IMR-90 (cell line): ENCODE measurements at regions not wholly inside any gene's neighbourhood (a gene's known extent, or its start where the extent isn't known, plus 50 kb on each side); places are given as distances from the start of the nearest gene placed in this dataset.

Source experiments
- ATAC-seq: fragments of 200-7000 bp; cut with Tn5 transposase; 2 replicates; pipeline ENCODE4 v1.9.1; 2020; ENCODE audit warnings: low read depth, mild to moderate bottlenecking, moderate library complexity
- BruUV-seq: library from RNA; stranded (reverse); fragments of 400-500 nt; replicated peaks from 2 replicates; lab custom pipeline; 2021; lab: Mats Ljungman, UMichigan
- CTCF ChIA-PET: fragments of 300-600 bp; formaldehyde crosslinking; extraction: SDS; loops from one replicate; lab custom pipeline; 2021; ENCODE audit warnings: antibody characterized with exemption; lab: Yijun Ruan, JAX
- POLR2A ChIA-PET: fragments of 300-600 bp; sonication (Branson Sonifier 250); formaldehyde crosslinking; loops from one replicate; lab custom pipeline; 2022; ENCODE audit warnings: antibody characterized with exemption; ENCODE audit not compliant: unreplicated experiment; lab: Charles Lee
- DNase-seq: peaks from one replicate; pipeline ENCODE4 v3.0.0; 2013
- H2AFZ ChIP-seq: replicated peaks from 2 replicates; pipeline ENCODE3; 2013; ENCODE audit warnings: low read length, mild to moderate bottlenecking; ENCODE audit not compliant: poor library complexity
- H2AK5ac ChIP-seq: 2 replicates; pipeline ENCODE4 v1.6.1; 2013; ENCODE audit warnings: low read depth, low read length, inconsistent platforms
- H2AK9ac ChIP-seq: replicated peaks from 2 replicates; pipeline ENCODE3; 2013; ENCODE audit warnings: mild to moderate bottlenecking, low read depth, low read length, moderate library complexity; ENCODE audit not compliant: poor library complexity
- H2BK120ac ChIP-seq: 2 replicates; pipeline ENCODE4 v1.6.1; 2013; ENCODE audit warnings: low read depth, low read length, inconsistent platforms
- H2BK15ac ChIP-seq: 3 replicates; pipeline ENCODE4 v1.6.1; 2013; ENCODE audit warnings: low read depth, low read length, inconsistent platforms
- H2BK20ac ChIP-seq: 2 replicates; pipeline ENCODE4 v1.6.1; 2013; ENCODE audit warnings: low read depth, mild to moderate bottlenecking, inconsistent platforms, low read length, moderate library complexity
- H2BK5ac ChIP-seq: 2 replicates; pipeline ENCODE4 v1.6.1; 2013; ENCODE audit warnings: mild to moderate bottlenecking, low read depth, low read length, inconsistent platforms; ENCODE audit not compliant: poor library complexity, severe bottlenecking
- H3K14ac ChIP-seq: replicated peaks from 2 replicates; pipeline ENCODE4 v1.6.1; 2013; ENCODE audit warnings: low read depth, low read length, inconsistent platforms
- H3K18ac ChIP-seq: 2 replicates; pipeline ENCODE4 v1.6.1; 2013; ENCODE audit warnings: low read depth, low read length, control low read depth
- H3K23ac ChIP-seq: 2 replicates; pipeline ENCODE4 v1.6.1; 2013; ENCODE audit warnings: low read depth, low read length, inconsistent platforms
- H3K27ac ChIP-seq: 2 replicates; pipeline ENCODE4 v1.5.1; 2013; ENCODE audit warnings: mild to moderate bottlenecking, control low read depth, low read length; ENCODE audit not compliant: insufficient read depth
- H3K27me3 ChIP-seq: 2 replicates; pipeline ENCODE4 v1.6.1; 2013; ENCODE audit warnings: low read length; ENCODE audit not compliant: control insufficient read depth, insufficient read depth
- H3K36me3 ChIP-seq: 2 replicates; pipeline ENCODE4 v1.6.1; 2013; ENCODE audit warnings: low read length, mixed read lengths; ENCODE audit not compliant: control insufficient read depth, insufficient read depth
- H3K4ac ChIP-seq: 2 replicates; pipeline ENCODE4 v1.6.1; 2013; ENCODE audit warnings: low read depth, low read length, inconsistent platforms
- H3K4me1 ChIP-seq: 2 replicates; pipeline ENCODE4 v1.6.1; 2013; ENCODE audit warnings: low read length, mixed read lengths; ENCODE audit not compliant: control insufficient read depth, insufficient read depth
- H3K4me2 ChIP-seq: 2 replicates; pipeline ENCODE4 v1.6.1; 2013; ENCODE audit warnings: low read depth, mild to moderate bottlenecking, control low read depth, low read length, moderate library complexity
- H3K4me3 ChIP-seq: 2 replicates; pipeline ENCODE4 v1.5.1; 2013; ENCODE audit warnings: low read depth, mild to moderate bottlenecking, control low read depth, low read length, moderate library complexity; ENCODE audit not compliant: insufficient read depth
- H3K56ac ChIP-seq: 2 replicates; pipeline ENCODE4 v1.6.1; 2013; ENCODE audit warnings: low read length, inconsistent platforms; ENCODE audit not compliant: insufficient read depth; ENCODE audit errors: extremely low read depth
- H3K79me1 ChIP-seq, 2 experiments: 2 replicates each; pipeline ENCODE4 v1.6.1; 2013; ENCODE audit warnings: low read length in 2 of 2, inconsistent platforms in 1 of 2, low read depth in 1 of 2
- H3K9ac ChIP-seq: 2 replicates; pipeline ENCODE4 v1.6.1; 2013; ENCODE audit warnings: low read depth, low read length, control low read depth
- H3K9me1 ChIP-seq: 2 replicates; pipeline ENCODE4 v1.6.1; 2013; ENCODE audit warnings: low read length, inconsistent platforms; ENCODE audit not compliant: insufficient read depth
- H3K9me3 ChIP-seq: 2 replicates; pipeline ENCODE4 v1.6.1; 2013; ENCODE audit warnings: low read length; ENCODE audit not compliant: control insufficient read depth, insufficient read depth
- H4K20me1 ChIP-seq: 2 replicates; pipeline ENCODE4 v1.6.1; 2013; ENCODE audit warnings: low read length, inconsistent platforms; ENCODE audit not compliant: insufficient read depth
- H4K5ac ChIP-seq: 2 replicates; pipeline ENCODE4 v1.6.1; 2013; ENCODE audit warnings: mild to moderate bottlenecking, low read depth, low read length, control low read depth
- H4K8ac ChIP-seq, 2 experiments: 2 replicates each; pipeline ENCODE4 v1.6.1; 2013; ENCODE audit warnings: low read depth in 2 of 2, low read length in 2 of 2, control low read depth in 1 of 2, inconsistent platforms in 1 of 2
- H4K91ac ChIP-seq: 2 replicates; pipeline ENCODE4 v1.6.1; 2013; ENCODE audit warnings: low read depth, low read length, inconsistent platforms; ENCODE audit not compliant: insufficient read depth
- CHD1 ChIP-seq: IDR thresholded peaks from 2 replicates; pipeline ENCODE4 v1.6.1; 2012; ENCODE audit warnings: low read depth, low read length, improper control_type of control experiment
- CTCF ChIP-seq: conservative IDR thresholded peaks from 2 replicates; pipeline ENCODE4 v1.5.1; 2012; ENCODE audit warnings: mild to moderate bottlenecking, low read depth, low read length, improper control_type of control experiment
- ELK1 ChIP-seq: fragments of 150-350 bp; IDR thresholded peaks from 2 replicates; pipeline ENCODE4 v1.6.1; 2016; ENCODE audit warnings: low read depth, mild to moderate bottlenecking, low read length, moderate library complexity, borderline replicate concordance
- FOS ChIP-seq: fragments of 150-350 bp; IDR thresholded peaks from 2 replicates; pipeline ENCODE4 v1.6.1; 2016; ENCODE audit warnings: low read depth, low read length
- MAFK ChIP-seq: IDR thresholded peaks from 2 replicates; pipeline ENCODE4 v1.6.1; 2012; ENCODE audit warnings: low read depth, low read length, improper control_type of control experiment
- MAZ ChIP-seq: IDR thresholded peaks from 2 replicates; pipeline ENCODE4 v1.6.1; 2012; ENCODE audit warnings: low read depth, mild to moderate bottlenecking, low read length, improper control_type of control experiment, moderate library complexity, borderline replicate concordance
- MXI1 ChIP-seq: IDR thresholded peaks from 2 replicates; pipeline ENCODE4 v1.6.1; 2012; ENCODE audit warnings: low read depth, mild to moderate bottlenecking, low read length, moderate library complexity, borderline replicate concordance
- NFE2L2 ChIP-seq: fragments of 150-350 bp; IDR thresholded peaks from 2 replicates; pipeline ENCODE4 v1.6.1; 2016; ENCODE audit warnings: low read depth, mild to moderate bottlenecking, low read length
- POLR2A ChIP-seq: IDR thresholded peaks from 2 replicates; pipeline ENCODE4 v1.6.1; 2012; ENCODE audit warnings: mild to moderate bottlenecking, low read depth, low read length
- RAD21 ChIP-seq: IDR thresholded peaks from 2 replicates; pipeline ENCODE4 v1.6.1; 2012; ENCODE audit warnings: low read length, improper control_type of control experiment
- USF2 ChIP-seq: fragments of 150-350 bp; IDR thresholded peaks from 2 replicates; pipeline ENCODE4 v1.6.1; 2017; ENCODE audit warnings: mild to moderate bottlenecking, antibody characterized with exemption, low read length, low read depth
- WGBS, 2 experiments: methylation state at CpG; one replicate each; pipeline versions ENCODE4 v1.1.5 to v1.1.7; 2013; ENCODE audit warnings: missing lambda C conversion rate in 2 of 2; ENCODE audit not compliant: insufficient read length in 1 of 2; ENCODE audit errors: extremely low coverage in 2 of 2; 5-methylcytosine and 5-hydroxymethylcytosine counted together
- dilution Hi-C: fragments of 300-500 bp; cut with HindIII; formaldehyde crosslinking; loops from one replicate; pipeline ENCODE4 v1.14.3; 2018; ENCODE audit warnings: low sequenced_read_pairs; ENCODE audit not compliant: unreplicated experiment
- in situ Hi-C: fragments of 300-500 bp; cut with MboI; formaldehyde crosslinking; loops from 3 replicates; pipeline ENCODE4 v1.14.3; 2019; ENCODE audit warnings: low sequenced_read_pairs, inconsistent platforms, mixed read lengths
- intact Hi-C: fragments of 100-400 bp; cut with micrococcal nuclease; formaldehyde crosslinking; loops from 2 replicates; pipeline ENCODE4 v1.10.0; 2022

- H3K9me1 ChIP-seq = no peaks in the 10 kb centered on the region
- no CpG with 5 or more reads among the region's 9 CpGs for WGBS, 2 experiments
- DNase-seq (no peak), ATAC-seq (no peak)
- BruUV-seq = no TSS peak
- H2BK5ac ChIP-seq = no peak overlapping the region
- H2BK120ac ChIP-seq = no peak overlapping the region
- H2AK9ac ChIP-seq = no peak overlapping the region
- H3K18ac ChIP-seq = no peak overlapping the region
- H3K36me3 ChIP-seq = no peaks in the 10 kb centered on the region
- H3K9ac ChIP-seq = no peak overlapping the region
- no peak overlapping the region for H2BK20ac ChIP-seq
- no peak overlapping the region for H3K4ac ChIP-seq
- H4K20me1 ChIP-seq = no peaks in the 10 kb centered on the region
- no peak overlapping the region for H2AK5ac ChIP-seq
- no peak overlapping the region for H4K91ac ChIP-seq
- dilution Hi-C loops = no loop called here
- H3K23ac ChIP-seq = no peak overlapping the region
- H3K56ac ChIP-seq = no peak overlapping the region
- no peak overlapping the region for H2BK15ac ChIP-seq
- H3K27ac ChIP-seq = no peak overlapping the region
- TF ChIP-seq MAFK (no peak), NFE2L2 (no peak), MXI1 (no peak), FOS (no peak), CHD1 (no peak), MAZ (no peak), USF2 (no peak), CTCF (no peak), ELK1 (no peak), RAD21 (no peak), POLR2A (no peak)
- H3K4me2 ChIP-seq = no peak overlapping the region
- no peaks in the 10 kb centered on the region for H3K4me1 ChIP-seq
- H3K27me3 ChIP-seq = no peaks in the 10 kb centered on the region
- no peaks in the 10 kb centered on the region for H3K9me3 ChIP-seq
- ChIA-PET POLR2A (no interaction called here), CTCF (no interaction called here)
- no peak overlapping the region for H2AFZ ChIP-seq
- in situ Hi-C loops = loop anchor here (25.0 kb wide), 1 partner anchor 1824 kb away; no protein-coding TSS in a partner anchor
- no peak overlapping the region for H4K8ac ChIP-seq
- no peak overlapping the region for H4K5ac ChIP-seq
- no peak overlapping the region for H3K4me3 ChIP-seq
- H3K79me1 ChIP-seq = no peaks in the 10 kb centered on the region
- no peak overlapping the region for H3K14ac ChIP-seq
- intact Hi-C loops = no loop called here
These were observed 549.2 kb upstream of the SEMA3D start for GRCh38 chr7:85736085-85736484.
